HG02884 (cell line): ENCODE measurements at regions not wholly inside any gene's neighbourhood (a gene's known extent, or its start where the extent isn't known, plus 50 kb on each side); places are given as distances from the start of the nearest gene placed in this dataset.

Source experiments
- ATAC-seq: cut with Tn5 transposase; IDR thresholded peaks from one replicate; pipeline ENCODE4 v1.9.1; 2021; ENCODE audit warnings: mild to moderate bottlenecking, moderate library complexity; ENCODE audit not compliant: unreplicated experiment

DNA sequence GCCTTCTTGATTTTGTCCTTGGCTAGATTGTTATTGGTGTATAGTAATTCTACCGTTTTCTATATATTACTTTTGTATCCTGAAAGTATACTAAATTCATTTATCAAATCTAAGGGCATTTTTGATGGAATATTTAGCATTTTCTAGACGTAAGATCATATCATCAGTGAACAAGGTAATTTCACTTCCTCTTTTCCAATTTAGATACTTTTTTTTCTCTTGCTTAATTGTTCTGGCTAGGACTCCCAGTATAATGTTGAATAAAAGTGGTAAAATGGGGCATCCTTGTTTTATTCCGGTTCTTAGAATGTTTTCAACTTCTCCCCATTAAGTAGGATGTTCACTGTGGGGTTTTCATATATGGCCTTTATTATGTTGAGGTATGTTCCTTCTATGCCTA lies 260.7 kb downstream of the POLR1F start:
- no peak for ATAC-seq

DNA sequence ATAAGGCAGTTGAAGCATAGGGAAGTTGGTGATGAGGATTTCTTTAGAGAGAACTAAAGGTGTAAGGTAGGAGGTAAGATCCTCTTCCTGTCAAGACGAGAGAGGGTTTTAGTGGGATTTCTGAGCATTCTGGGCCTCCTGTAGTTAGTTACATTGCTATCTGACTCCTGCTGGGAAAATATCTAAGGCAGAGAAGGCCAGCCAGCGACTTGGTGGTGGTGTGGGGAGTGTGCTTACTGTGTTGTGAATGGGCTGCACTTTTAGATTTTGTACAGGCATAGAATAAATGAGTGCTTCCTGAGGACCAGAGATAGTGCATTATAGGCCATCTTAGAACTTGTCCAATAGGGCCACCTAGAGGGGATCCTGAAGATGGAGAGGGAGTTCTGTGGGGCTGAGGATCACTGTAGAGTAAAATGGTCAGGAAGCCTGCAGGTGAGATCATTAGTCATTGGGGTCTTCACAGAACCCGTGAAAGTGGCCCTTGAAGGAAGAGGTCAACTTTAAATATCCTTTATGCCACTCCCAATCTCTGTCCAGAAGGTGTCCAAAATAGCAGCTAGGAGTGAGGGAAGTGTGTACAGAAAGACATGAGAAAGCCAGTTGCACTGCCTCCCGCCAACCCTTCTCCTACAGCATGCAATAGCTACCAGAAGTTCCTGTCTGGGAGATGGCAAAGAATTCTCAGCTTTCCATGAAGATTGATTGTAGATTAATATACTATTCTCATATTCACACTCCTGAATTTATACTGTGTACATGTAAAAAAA lies 266.6 kb downstream of the POLR1F start:
- ATAC-seq: peak; percentile 45

DNA sequence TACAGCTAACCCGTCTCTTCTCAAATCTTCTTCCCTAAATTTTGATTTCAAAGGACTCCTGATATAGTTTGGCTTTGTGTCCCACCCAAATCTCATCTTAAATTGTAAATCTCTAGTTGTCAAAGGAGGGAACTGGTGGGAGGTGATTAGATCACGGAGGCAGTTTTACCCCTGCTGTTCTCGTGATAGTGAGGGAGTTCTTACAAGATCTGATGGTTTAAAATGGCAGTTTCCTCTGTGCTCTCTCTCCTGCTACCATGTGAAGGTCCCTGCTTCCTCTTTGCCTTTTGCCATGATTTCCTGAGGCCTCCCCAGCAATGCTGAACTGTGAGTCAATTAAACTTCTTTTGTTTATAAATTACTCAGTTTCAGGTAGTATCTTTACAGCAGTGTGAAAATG lies 269.3 kb downstream of the POLR1F start:
- ATAC-seq: no peak

DNA sequence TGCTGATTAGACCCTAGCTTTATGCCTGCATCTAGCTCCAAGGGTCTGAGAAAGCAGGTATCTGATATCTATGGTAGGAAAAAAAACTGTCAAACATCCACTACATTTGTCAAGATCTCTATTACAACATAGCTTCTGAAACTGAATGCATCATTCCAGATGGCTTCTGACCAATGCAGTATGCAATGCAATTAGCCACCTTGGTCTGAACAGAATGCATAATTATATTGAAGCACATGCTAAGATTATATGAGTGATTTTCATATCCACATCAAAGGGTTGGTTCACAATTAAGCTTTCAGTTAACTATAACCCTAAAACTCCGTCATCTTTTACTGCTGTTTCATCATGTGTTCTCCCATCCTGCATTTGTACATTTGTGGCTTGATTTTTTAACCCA lies 271.4 kb downstream of the POLR1F start:
- ATAC-seq: no peak

DNA sequence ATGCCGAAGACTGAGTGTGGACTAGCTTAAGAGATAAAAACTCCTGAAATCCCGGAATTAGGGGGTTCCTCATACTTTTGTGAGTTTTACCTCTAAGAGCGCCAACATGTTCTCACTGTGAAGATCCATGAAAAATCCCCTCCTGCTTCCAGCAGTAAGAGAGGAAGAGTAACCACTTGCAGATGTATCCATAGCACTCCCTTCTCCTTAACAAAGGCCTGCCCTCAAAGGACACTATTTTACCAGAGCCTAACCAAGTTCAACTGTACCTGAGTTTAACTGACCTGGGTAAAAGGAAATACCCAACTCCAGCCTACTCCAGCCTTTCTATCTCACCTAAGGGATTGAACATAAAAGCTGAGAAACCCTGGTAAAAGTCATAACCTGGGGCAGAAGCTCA lies 280.9 kb downstream of the POLR1F start:
- no peak for ATAC-seq

GRCh38 chr7:19421861-19422260 lies 276.6 kb upstream of the FERD3L start:
- no peak for ATAC-seq

- no peak for ATAC-seq
These were observed 272.0 kb upstream of the FERD3L start for GRCh38 chr7:19417231-19417630.

GRCh38 chr7:19415123-19415522 lies 269.9 kb upstream of the FERD3L start:
- ATAC-seq: no peak

- no peak for ATAC-seq
These were observed 268.3 kb upstream of the FERD3L start for GRCh38 chr7:19413443-19413965.

DNA sequence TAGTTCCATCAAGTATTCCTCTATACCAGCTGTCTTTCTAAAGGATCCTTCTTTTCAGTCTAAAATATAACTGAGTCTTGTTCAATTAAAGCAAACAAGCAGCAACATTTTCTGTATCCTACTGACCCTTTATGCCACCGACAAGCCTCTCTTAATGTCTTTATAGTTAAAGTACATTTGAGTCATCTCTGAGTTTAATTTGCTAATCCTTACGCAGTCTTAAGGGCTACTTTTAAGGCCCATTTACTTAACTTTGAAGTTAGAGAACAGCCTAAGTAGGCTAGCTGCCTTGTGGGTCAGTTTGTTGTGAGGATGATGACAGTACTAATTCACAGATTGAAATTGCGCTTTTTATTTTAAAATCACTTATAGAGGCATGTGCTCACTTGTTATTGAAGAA lies 265.5 kb upstream of the FERD3L start:
- ATAC-seq: no peak

- ATAC-seq: no peak
These were observed 264.9 kb upstream of the FERD3L start for GRCh38 chr7:19410106-19410505.

- no peak for ATAC-seq
These were observed 263.5 kb upstream of the FERD3L start for GRCh38 chr7:19408706-19409220.

DNA sequence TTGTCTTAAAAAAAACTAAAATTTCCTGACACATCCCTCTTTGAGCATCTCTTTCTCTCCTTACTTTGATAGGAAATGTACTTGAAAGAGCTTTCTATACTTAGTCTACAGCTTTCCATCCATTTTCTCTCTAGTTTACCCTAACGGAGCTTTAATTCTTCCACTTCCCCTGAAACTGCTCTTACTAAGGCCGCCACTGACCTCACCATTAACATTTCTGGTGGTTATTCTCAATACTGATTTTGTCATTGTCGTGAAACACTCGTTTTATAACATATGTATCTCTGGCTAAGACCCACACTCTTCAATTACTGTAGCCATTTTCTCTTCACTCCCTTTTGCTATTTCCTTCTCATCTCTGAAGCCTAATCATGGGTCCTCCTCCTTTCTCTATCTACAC lies 262.0 kb upstream of the FERD3L start:
- ATAC-seq: no peak

- ATAC-seq: no peak
These were observed 260.3 kb upstream of the FERD3L start for GRCh38 chr7:19405541-19405940.

DNA sequence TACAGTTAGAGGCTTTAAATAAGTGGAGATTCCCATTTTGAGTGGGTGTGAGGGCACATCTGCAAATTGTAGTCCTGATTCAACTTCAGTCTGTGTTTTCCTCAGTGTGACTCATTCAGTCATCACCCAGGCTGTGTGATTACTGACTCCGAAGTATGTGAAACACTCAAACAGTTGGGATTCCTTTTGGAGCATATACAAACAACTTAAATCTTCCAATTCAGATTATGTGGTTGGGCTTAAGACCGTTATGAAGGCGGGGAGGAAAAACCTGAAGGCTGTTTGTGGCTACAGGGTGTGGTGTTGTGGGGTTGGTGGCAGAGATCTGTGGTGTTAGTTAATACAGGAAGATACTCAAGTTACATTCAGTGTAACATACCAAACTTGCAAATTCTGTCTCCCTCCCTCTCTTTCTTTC lies 259.7 kb upstream of the FERD3L start:
- no peak for ATAC-seq

DNA sequence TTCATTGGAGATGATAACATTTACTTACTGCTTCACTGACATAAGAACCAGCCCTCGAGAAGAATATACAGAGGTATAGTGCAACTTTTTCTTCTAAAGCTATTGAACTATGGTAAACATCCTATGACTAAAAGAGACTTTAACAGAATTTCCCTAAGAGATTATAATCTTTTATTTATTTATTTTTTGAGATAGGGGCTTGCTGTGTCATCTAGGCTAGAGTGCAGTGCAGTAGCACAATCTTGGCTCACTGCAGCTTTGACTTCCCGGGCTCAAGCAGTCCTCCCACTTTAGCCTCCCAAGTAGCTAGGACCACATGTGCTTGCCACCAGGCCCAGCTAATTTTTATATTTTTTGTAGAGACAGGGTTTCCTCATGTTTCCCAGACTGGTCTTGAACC lies 258.5 kb upstream of the FERD3L start:
- no peak for ATAC-seq

DNA sequence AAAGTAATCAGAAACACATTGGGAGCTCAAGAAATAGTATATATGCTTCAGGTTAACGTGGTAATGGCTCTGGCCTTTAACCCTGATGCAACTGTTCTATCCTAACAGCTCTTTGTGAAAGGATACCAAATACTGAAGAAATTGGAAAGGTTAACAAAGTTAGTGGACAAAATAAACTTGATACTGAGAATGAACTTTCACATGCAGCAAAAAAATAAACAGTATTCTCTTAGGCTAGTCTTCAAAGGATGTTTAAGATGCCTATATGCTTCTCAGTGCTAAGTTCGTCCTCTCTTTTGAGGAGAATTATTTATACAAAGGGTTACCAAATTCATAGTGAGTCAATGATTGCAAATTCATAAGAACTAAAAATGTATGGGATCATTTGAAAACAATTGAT lies 256.2 kb upstream of the FERD3L start:
- no peak for ATAC-seq

- ATAC-seq: no peak
These were observed 255.6 kb upstream of the FERD3L start for GRCh38 chr7:19400758-19401254.

- ATAC-seq: peak; percentile 91
These were observed 252.7 kb upstream of the FERD3L start for GRCh38 chr7:19397911-19398310.

DNA sequence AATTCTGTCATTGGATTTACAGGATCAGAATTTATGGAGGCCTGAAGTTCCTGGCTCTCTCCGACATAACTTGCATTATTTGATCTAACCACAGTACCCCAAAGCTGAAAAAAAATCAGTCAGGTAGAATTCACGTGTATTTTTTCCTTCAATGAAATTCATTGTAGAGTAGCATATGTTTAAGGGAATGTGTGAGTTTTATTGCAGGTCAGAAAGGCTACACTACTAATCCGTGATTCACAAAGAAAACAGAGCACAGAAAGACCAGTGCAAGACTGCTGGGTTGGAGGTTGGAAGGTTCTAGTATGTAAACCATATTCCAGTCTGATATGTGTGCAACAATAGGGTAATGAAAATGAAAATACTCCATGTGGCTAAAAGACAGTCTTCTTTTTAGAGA lies 247.0 kb upstream of the FERD3L start:
- no peak for ATAC-seq

DNA sequence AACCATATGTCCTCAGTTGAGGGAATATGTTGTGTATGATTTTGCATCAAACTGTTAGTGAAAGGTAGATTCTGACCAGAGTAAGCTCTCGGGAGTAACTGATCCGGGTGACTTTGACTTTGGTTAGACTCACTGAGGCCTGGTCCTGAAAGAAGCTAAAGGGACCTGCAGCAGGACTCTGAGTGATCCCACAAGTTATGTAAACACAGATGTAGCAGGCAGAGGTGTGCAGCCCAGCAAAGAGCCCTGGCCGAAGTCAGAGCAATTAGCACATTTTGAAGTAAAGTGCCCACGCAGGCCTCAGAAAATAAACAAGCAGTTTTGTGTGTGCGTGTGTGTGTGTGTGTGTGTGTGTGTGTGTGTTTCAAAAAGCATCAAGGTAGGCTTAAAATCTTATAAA lies 245.6 kb upstream of the FERD3L start:
- no peak for ATAC-seq

DNA sequence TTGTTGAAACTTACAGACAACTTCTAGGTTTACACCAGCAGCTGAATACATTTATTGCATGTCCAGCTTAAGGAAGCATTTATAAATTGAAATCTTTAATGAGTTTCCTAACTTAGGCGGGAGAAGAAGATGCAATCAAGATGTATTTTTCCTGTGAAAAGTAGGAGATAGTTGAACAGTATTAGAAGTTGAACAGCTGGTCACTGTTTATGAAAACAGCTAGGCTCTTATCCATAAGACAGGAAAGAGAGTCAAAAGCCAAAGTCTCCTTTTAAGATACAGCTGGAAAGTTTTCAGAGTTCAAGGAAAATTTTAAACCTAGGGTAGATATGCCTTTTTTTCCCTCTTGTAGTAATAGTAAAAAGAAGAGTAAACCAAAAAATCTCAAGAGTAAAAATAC lies 236.1 kb upstream of the FERD3L start:
- no peak for ATAC-seq

- ATAC-seq: no peak
These were observed 233.1 kb upstream of the FERD3L start for GRCh38 chr7:19378345-19378714.
